OCI-LY7 (cell line): ENCODE measurements at regions not wholly inside any gene's neighbourhood (a gene's known extent, or its start where the extent isn't known, plus 50 kb on each side); places are given as distances from the start of the nearest gene placed in this dataset.

ENCODE experiments used
- EZH2phosphoT487 ChIP-seq: fragments of 200-600 bp; sonication (generic); IDR thresholded peaks from 2 replicates; pipeline ENCODE4 v1.6.1; 2018; ENCODE audit warnings: low read depth, borderline replicate concordance, mild to moderate bottlenecking, mixed run types, antibody characterized with exemption, low read length, moderate library complexity, mixed read lengths
- TF ChIP-seq, protein P1 (sequence below): fragments of 200-600 bp; sonication (generic); conservative IDR thresholded peaks from 2 replicates; pipeline ENCODE4 v1.5.1; 2014; ENCODE audit warnings: mild to moderate bottlenecking, antibody characterized with exemption, low read length, moderate library complexity, mixed read lengths

GRCh38 chr5:17772232-17772631 lies 138.0 kb downstream of the TAF11L14 start:
- TF ChIP-seq, protein P1, sequence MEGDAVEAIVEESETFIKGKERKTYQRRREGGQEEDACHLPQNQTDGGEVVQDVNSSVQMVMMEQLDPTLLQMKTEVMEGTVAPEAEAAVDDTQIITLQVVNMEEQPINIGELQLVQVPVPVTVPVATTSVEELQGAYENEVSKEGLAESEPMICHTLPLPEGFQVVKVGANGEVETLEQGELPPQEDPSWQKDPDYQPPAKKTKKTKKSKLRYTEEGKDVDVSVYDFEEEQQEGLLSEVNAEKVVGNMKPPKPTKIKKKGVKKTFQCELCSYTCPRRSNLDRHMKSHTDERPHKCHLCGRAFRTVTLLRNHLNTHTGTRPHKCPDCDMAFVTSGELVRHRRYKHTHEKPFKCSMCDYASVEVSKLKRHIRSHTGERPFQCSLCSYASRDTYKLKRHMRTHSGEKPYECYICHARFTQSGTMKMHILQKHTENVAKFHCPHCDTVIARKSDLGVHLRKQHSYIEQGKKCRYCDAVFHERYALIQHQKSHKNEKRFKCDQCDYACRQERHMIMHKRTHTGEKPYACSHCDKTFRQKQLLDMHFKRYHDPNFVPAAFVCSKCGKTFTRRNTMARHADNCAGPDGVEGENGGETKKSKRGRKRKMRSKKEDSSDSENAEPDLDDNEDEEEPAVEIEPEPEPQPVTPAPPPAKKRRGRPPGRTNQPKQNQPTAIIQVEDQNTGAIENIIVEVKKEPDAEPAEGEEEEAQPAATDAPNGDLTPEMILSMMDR: no peak
- TF ChIP-seq EZH2phosphoT487: no peak
